NCI-H2081 treated with DMSO at 0.1 percent for 48 hours (cell line): ENCODE measurements at regions not wholly inside any gene's neighbourhood (a gene's known extent, or its start where the extent isn't known, plus 50 kb on each side); places are given as distances from the start of the nearest gene placed in this dataset.
A peak's percentile ranks its signal among the peaks of the same experiment; 100 is the strongest.
"Not testable (repeated sequence)": the region's sequence is repeated elsewhere in the genome, so short reads cannot be mapped to it uniquely, and the experiment has no call there.

Source experiments
- DNase-seq: peaks from one replicate; lab custom pipeline; 2025; lab: John Stamatoyannopoulos, UW

GRCh38 chr7:81045491-81046030 is 126.7 kb upstream of the SEMA3C start:
- no peak for DNase-seq

GRCh38 chr7:81042646-81043045 is 123.8 kb upstream of the SEMA3C start:
- not testable (repeated sequence) for DNase-seq

- DNase-seq: no peak
These were observed 121.6 kb upstream of the SEMA3C start for GRCh38 chr7:81040496-81040895.

- DNase-seq: no peak
These were observed 118.0 kb upstream of the SEMA3C start for GRCh38 chr7:81036871-81037270.

- no peak for DNase-seq
These were observed 117.2 kb upstream of the SEMA3C start for GRCh38 chr7:81036057-81036456.

- no peak for DNase-seq
These were observed 113.1 kb upstream of the SEMA3C start for GRCh38 chr7:81031996-81032395.

- no peak for DNase-seq
These were observed 112.4 kb upstream of the SEMA3C start for GRCh38 chr7:81031243-81031642.

- DNase-seq: no peak
These were observed 111.6 kb upstream of the SEMA3C start for GRCh38 chr7:81030472-81030871.

GRCh38 chr7:81029511-81029910 is 110.7 kb upstream of the SEMA3C start:
- DNase-seq: peak; percentile 16

- DNase-seq: peak; percentile 49
These were observed 106.5 kb upstream of the SEMA3C start for GRCh38 chr7:81025360-81025759.

GRCh38 chr7:81014908-81015307 is 96.1 kb upstream of the SEMA3C start:
- DNase-seq: no peak

- no peak for DNase-seq
These were observed 95.4 kb upstream of the SEMA3C start for GRCh38 chr7:81014266-81014665.

GRCh38 chr7:81013083-81013817 is 94.4 kb upstream of the SEMA3C start:
- no peak for DNase-seq

- no peak for DNase-seq
These were observed 90.0 kb upstream of the SEMA3C start for GRCh38 chr7:81008901-81009300.

- DNase-seq: no peak
These were observed 88.2 kb upstream of the SEMA3C start for GRCh38 chr7:81007051-81007450.

GRCh38 chr7:81005254-81005653 is 86.4 kb upstream of the SEMA3C start:
- no peak for DNase-seq

- DNase-seq: no peak
These were observed 85.2 kb upstream of the SEMA3C start for GRCh38 chr7:81004098-81004497.

GRCh38 chr7:81003326-81003725 is 84.5 kb upstream of the SEMA3C start:
- no peak for DNase-seq

GRCh38 chr7:81002421-81002820 is 83.6 kb upstream of the SEMA3C start:
- no peak for DNase-seq

GRCh38 chr7:80999771-81000170 is 80.9 kb upstream of the SEMA3C start:
- no peak for DNase-seq

GRCh38 chr7:80999100-80999499 is 80.2 kb upstream of the SEMA3C start:
- no peak for DNase-seq

GRCh38 chr7:80997841-80998240 is 79.0 kb upstream of the SEMA3C start:
- DNase-seq: no peak

GRCh38 chr7:80996236-80996635 is 77.4 kb upstream of the SEMA3C start:
- DNase-seq: not testable (repeated sequence)

- DNase-seq: no peak
These were observed 72.8 kb upstream of the SEMA3C start for GRCh38 chr7:80991654-80992053.
